Right lobe of liver (tissue), 6 donors: ENCODE measurements at regions not wholly inside any gene's neighbourhood (a gene's known extent, or its start where the extent isn't known, plus 50 kb on each side); places are given as distances from the start of the nearest gene placed in this dataset.

Experiments used
- ATAC-seq, 4 donors: fragments of 200-7000 bp; cut with Tn5 transposase; one replicate each; pipeline ENCODE4 v1.9.1; 2020; ENCODE audit warnings: mild to moderate bottlenecking in 4 of 4, moderate library complexity in 4 of 4
- DNase-seq, 3 donors: peaks; one replicate each; pipeline ENCODE4 v3.0.0-alpha.2; 2020
- H3K27ac ChIP-seq, 3 donors: fragments of 200-600 bp; one replicate each; pipeline ENCODE4 v1.8.0; 2022
- H3K27me3 ChIP-seq, 2 donors: fragments of 200-600 bp; one replicate each; pipeline ENCODE4 v1.8.0; 2022
- H3K36me3 ChIP-seq, 4 donors: fragments of 200-600 bp; sonication (generic) in 1 of 4; one replicate each; pipeline versions ENCODE4 v1.5.1 to v1.8.0; 2017 to 2022; ENCODE audit warnings: control low read depth in 1 of 4
- H3K4me1 ChIP-seq, 4 donors: fragments of 200-600 bp; sonication (generic) in 1 of 4; one replicate each; pipeline versions ENCODE4 v1.5.1 to v1.8.0; 2017 to 2022; ENCODE audit warnings: control low read depth in 1 of 4
- H3K4me3 ChIP-seq, 3 donors: fragments of 200-600 bp; one replicate each; pipeline ENCODE4 v1.8.0; 2022
- H3K9me3 ChIP-seq, 4 donors: fragments of 200-600 bp; sonication (generic) in 1 of 4; one replicate each; pipeline versions ENCODE4 v1.5.1 to v1.8.0; 2017 to 2022; ENCODE audit warnings: control low read depth in 1 of 4
- CTCF ChIP-seq, 4 donors: fragments of 200-600 bp in 3 of 4; fragments of 450-650 bp in 1 of 4; IDR thresholded peaks; one replicate each; pipeline versions ENCODE4 v1.5.1 to v1.8.0; 2016 to 2022; ENCODE audit warnings: antibody characterized with exemption in 4 of 4, mild to moderate bottlenecking in 2 of 4
- POLR2A ChIP-seq: fragments of 450-650 bp; IDR thresholded peaks from one replicate; pipeline ENCODE4 v1.6.1; 2017; ENCODE audit warnings: antibody characterized with exemption, mild to moderate bottlenecking
- WGBS: methylation state at CpG from one replicate; pipeline ENCODE4 v1.1.6; 2018; ENCODE audit warnings: low coverage, low lambda C conversion rate; ENCODE audit not compliant: insufficient coverage; ENCODE audit errors: missing lambda C conversion rate; 5-methylcytosine and 5-hydroxymethylcytosine counted together
- intact Hi-C, 2 donors: fragments of 100-400 bp; cut with DNase I; formaldehyde crosslinking; loops; one replicate each; pipeline versions ENCODE4 v1.11.2 to v1.14.1; 2022
- donor health status: DM: no; HTN: yes; CAD: no.
- donor health status: DM: no; HTN: no; CAD: no.
- donor health status: DM: no; HTN: no; CAD: no.
- donor health status: DM: no; HTN: yes; CAD: no.
- donor health status: DM: no; HTN: yes; CAD: no.

- 54% methylated on average over 2 of the region's 2 CpGs for WGBS
Observed at GRCh38 chr4:116342143-116342542, 743.2 kb downstream of the TRAM1L1 start.

GRCh38 chr4:116332508-116332907 is 752.9 kb downstream of the TRAM1L1 start:
- Histone ChIP-seq H3K4me1 (no peaks in the 10 kb centered on the region), H3K9me3 (no peaks in the 10 kb centered on the region), H3K27ac (no peak overlapping the region), H3K36me3 (no peaks in the 10 kb centered on the region), H3K4me3 (no peak overlapping the region), H3K27me3 (no peaks in the 10 kb centered on the region)
- TF ChIP-seq CTCF (IDR thresholded peaks at IDR 0.05) (no peak), POLR2A (no peak)
- no peak for DNase-seq
- intact Hi-C loops: no loop called here
- no peak for ATAC-seq

More at GRCh38 chr4:116342143-116342542, 743.2 kb downstream of the TRAM1L1 start:
- DNase-seq: no peak
- Histone ChIP-seq H3K9me3 (no peaks in the 10 kb centered on the region), H3K36me3 (no peaks in the 10 kb centered on the region), H3K4me1 (no peaks in the 10 kb centered on the region), H3K27me3 (no peaks in the 10 kb centered on the region), H3K27ac (no peak overlapping the region), H3K4me3 (no peak overlapping the region)
- intact Hi-C loops: no loop called here
- no peak for ATAC-seq
- TF ChIP-seq CTCF (IDR thresholded peaks at IDR 0.05) (no peak), POLR2A (no peak)

GRCh38 chr4:116328261-116328860 is 757.0 kb downstream of the TRAM1L1 start:
- H3K27me3 ChIP-seq: no peaks in the 10 kb centered on the region
- DNase-seq: no peak
- ATAC-seq: no peak
- no peak overlapping the region for H3K27ac ChIP-seq
- TF ChIP-seq CTCF (IDR thresholded peaks at IDR 0.05) (no peak), POLR2A (no peak)
- no peaks in the 10 kb centered on the region for H3K36me3 ChIP-seq
- H3K4me3 ChIP-seq: no peak overlapping the region
- no peaks in the 10 kb centered on the region for H3K9me3 ChIP-seq
- intact Hi-C loops: no loop called here
- H3K4me1 ChIP-seq: no peaks in the 10 kb centered on the region
- 41% methylated on average over 2 of the region's 2 CpGs for WGBS

GRCh38 chr4:116323606-116324005 is 761.8 kb downstream of the TRAM1L1 start:
- ATAC-seq: no peak
- no peaks in the 10 kb centered on the region for H3K36me3 ChIP-seq
- no peaks in the 10 kb centered on the region for H3K9me3 ChIP-seq
- intact Hi-C loops: no loop called here
- WGBS: 89% methylated on average over 4 of the region's 4 CpGs
- no peak for TF ChIP-seq CTCF (IDR thresholded peaks at IDR 0.05)
- no peak for TF ChIP-seq POLR2A
- no peak overlapping the region for H3K27ac ChIP-seq
- no peaks in the 10 kb centered on the region for H3K4me1 ChIP-seq
- no peaks in the 10 kb centered on the region for H3K27me3 ChIP-seq
- H3K4me3 ChIP-seq: no peak overlapping the region
- DNase-seq: no peak

- Histone ChIP-seq H3K4me3 (no peak overlapping the region), H3K4me1 (no peaks in the 10 kb centered on the region), H3K36me3 (no peaks in the 10 kb centered on the region), H3K27ac (no peak overlapping the region), H3K9me3 (no peaks in the 10 kb centered on the region), H3K27me3 (no peaks in the 10 kb centered on the region)
- ATAC-seq: no peak
- 73% methylated on average over 5 of the region's 5 CpGs for WGBS
- no peak for TF ChIP-seq CTCF (IDR thresholded peaks at IDR 0.05)
- TF ChIP-seq POLR2A: no peak
- intact Hi-C loops: no loop called here
- no peak for DNase-seq
Observed at GRCh38 chr4:116321471-116321870, 763.9 kb downstream of the TRAM1L1 start.
